DMS53 (cell line): ENCODE measurements at regions not wholly inside any gene's neighbourhood (a gene's known extent, or its start where the extent isn't known, plus 50 kb on each side); places are given as distances from the start of the nearest gene placed in this dataset.
"Not testable (repeated sequence)": the region's sequence is repeated elsewhere in the genome, so short reads cannot be mapped to it uniquely, and the experiment has no call there.

Experiments
- DNase-seq: peaks from one replicate; lab custom pipeline; 2025; lab: John Stamatoyannopoulos, UW

- DNase-seq = no peak
These were observed 278.9 kb upstream of the DIO3 start for GRCh38 chr14:101282418-101282817.

- no peak for DNase-seq
These were observed 276.6 kb upstream of the DIO3 start for GRCh38 chr14:101284711-101285110.

GRCh38 chr14:101286271-101287018, 274.9 kb upstream of the DIO3 start:
- no peak for DNase-seq

- DNase-seq = no peak
These were observed 272.7 kb upstream of the DIO3 start for GRCh38 chr14:101288436-101289229.

GRCh38 chr14:101289230-101289690, 272.0 kb upstream of the DIO3 start:
- no peak for DNase-seq

- no peak for DNase-seq
These were observed 271.4 kb upstream of the DIO3 start for GRCh38 chr14:101289911-101290310.

- no peak for DNase-seq
These were observed 270.7 kb upstream of the DIO3 start for GRCh38 chr14:101290611-101291010.

GRCh38 chr14:101291390-101291789, 269.9 kb upstream of the DIO3 start:
- no peak for DNase-seq

- DNase-seq = no peak
These were observed 268.8 kb upstream of the DIO3 start for GRCh38 chr14:101292448-101292847.

GRCh38 chr14:101293605-101294004, 267.7 kb upstream of the DIO3 start:
- no peak for DNase-seq

GRCh38 chr14:101294136-101294535, 267.2 kb upstream of the DIO3 start:
- no peak for DNase-seq

- not testable (repeated sequence) for DNase-seq
These were observed 261.5 kb upstream of the DIO3 start for GRCh38 chr14:101299781-101300180.

GRCh38 chr14:101301011-101301410, 260.3 kb upstream of the DIO3 start:
- DNase-seq = no peak

GRCh38 chr14:101307162-101307561, 254.1 kb upstream of the DIO3 start:
- not testable (repeated sequence) for DNase-seq

- DNase-seq = not testable (repeated sequence)
These were observed 250.1 kb upstream of the DIO3 start for GRCh38 chr14:101311186-101311585.

GRCh38 chr14:101313268-101313667, 248.0 kb upstream of the DIO3 start:
- no peak for DNase-seq

GRCh38 chr14:101315802-101316296, 245.4 kb upstream of the DIO3 start:
- DNase-seq = peak; percentile 21

GRCh38 chr14:101318271-101318670, 243.0 kb upstream of the DIO3 start:
- DNase-seq = no peak

- no peak for DNase-seq
These were observed 240.9 kb upstream of the DIO3 start for GRCh38 chr14:101320396-101320795.

GRCh38 chr14:101322223-101322622, 239.1 kb upstream of the DIO3 start:
- DNase-seq = no peak

- DNase-seq = no peak
These were observed 238.2 kb upstream of the DIO3 start for GRCh38 chr14:101323111-101323510.

- not testable (repeated sequence) for DNase-seq
These were observed 237.6 kb upstream of the DIO3 start for GRCh38 chr14:101323614-101324235.

- no peak for DNase-seq
These were observed 236.0 kb upstream of the DIO3 start for GRCh38 chr14:101325319-101325718.
